ENCODE measurements at regions not wholly inside any gene's neighbourhood (a gene's known extent, or its start where the extent isn't known, plus 50 kb on each side); places are given as distances from the start of the nearest gene placed in this dataset.
A peak's percentile ranks its signal among the peaks of the same experiment; 100 is the strongest.

- DNase-seq = no peak
Measured at GRCh38 chr6:53744321-53744720, 50.5 kb upstream of the LRRC1 start.

GRCh38 chr6:53741034-53741823 is 53.6 kb upstream of the LRRC1 start:
- no peak for DNase-seq

GRCh38 chr6:53737746-53738145 is 57.1 kb upstream of the LRRC1 start:
- no peak for DNase-seq

- peak; percentile 69 for DNase-seq
Measured at GRCh38 chr6:53735896-53736295, 58.9 kb upstream of the LRRC1 start.

- no peak for DNase-seq
Measured at GRCh38 chr6:53734473-53735299, 60.1 kb upstream of the LRRC1 start.

GRCh38 chr6:53731866-53732636 is 62.8 kb upstream of the LRRC1 start:
- peak; percentile 78 for DNase-seq

GRCh38 chr6:53730767-53731166 is 64.0 kb upstream of the LRRC1 start:
- no peak for DNase-seq

GRCh38 chr6:53728570-53729194 is 63.1 kb upstream of the KLHL31 start:
- peak; percentile 74 for DNase-seq

GRCh38 chr6:53727748-53728147 is 62.2 kb upstream of the KLHL31 start:
- no peak for DNase-seq

GRCh38 chr6:53725791-53726575 is 60.4 kb upstream of the KLHL31 start:
- peak; percentile 80 for DNase-seq

- DNase-seq = peak; percentile 23
Measured at GRCh38 chr6:53724501-53724900, 58.9 kb upstream of the KLHL31 start.

GRCh38 chr6:53723331-53723730 is 57.8 kb upstream of the KLHL31 start:
- no peak for DNase-seq

- no peak for DNase-seq
Measured at GRCh38 chr6:53721766-53722165, 56.2 kb upstream of the KLHL31 start.

GRCh38 chr6:53718597-53719460 is 53.3 kb upstream of the KLHL31 start:
- DNase-seq = peak; percentile 80

- DNase-seq = no peak
Measured at GRCh38 chr6:53717566-53717965, 52.0 kb upstream of the KLHL31 start.

GRCh38 chr6:53715434-53715833 is 49.9 kb upstream of the KLHL31 start:
- DNase-seq = no peak
